ENCODE measurements at regions not wholly inside any gene's neighbourhood (a gene's known extent, or its start where the extent isn't known, plus 50 kb on each side); places are given as distances from the start of the nearest gene placed in this dataset.
A peak's percentile ranks its signal among the peaks of the same experiment; 100 is the strongest.

DNA sequence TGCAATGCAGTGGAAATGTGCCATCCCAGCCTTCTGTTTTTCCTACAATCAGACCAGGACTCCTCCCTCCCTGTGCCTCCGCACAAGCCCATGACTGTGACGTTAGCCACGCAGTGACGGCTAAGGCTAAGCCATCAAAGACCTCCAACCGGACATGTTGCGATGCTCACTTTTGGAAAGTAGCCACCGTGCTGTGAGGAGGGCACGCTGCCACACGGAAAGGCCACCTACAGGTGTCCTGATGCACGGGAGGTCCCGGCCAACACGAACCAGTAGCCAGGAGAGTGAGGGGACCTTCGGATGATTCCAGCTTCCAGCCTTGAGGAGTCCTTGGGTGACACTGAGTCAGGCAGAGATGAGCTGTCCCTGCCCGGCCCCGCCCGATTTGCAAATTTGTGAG is 53.9 kb downstream of the FOXL1 start:
- DNase-seq (ENCODE audit: low spot score), result no peak
- TF ChIP-seq, protein P1, sequence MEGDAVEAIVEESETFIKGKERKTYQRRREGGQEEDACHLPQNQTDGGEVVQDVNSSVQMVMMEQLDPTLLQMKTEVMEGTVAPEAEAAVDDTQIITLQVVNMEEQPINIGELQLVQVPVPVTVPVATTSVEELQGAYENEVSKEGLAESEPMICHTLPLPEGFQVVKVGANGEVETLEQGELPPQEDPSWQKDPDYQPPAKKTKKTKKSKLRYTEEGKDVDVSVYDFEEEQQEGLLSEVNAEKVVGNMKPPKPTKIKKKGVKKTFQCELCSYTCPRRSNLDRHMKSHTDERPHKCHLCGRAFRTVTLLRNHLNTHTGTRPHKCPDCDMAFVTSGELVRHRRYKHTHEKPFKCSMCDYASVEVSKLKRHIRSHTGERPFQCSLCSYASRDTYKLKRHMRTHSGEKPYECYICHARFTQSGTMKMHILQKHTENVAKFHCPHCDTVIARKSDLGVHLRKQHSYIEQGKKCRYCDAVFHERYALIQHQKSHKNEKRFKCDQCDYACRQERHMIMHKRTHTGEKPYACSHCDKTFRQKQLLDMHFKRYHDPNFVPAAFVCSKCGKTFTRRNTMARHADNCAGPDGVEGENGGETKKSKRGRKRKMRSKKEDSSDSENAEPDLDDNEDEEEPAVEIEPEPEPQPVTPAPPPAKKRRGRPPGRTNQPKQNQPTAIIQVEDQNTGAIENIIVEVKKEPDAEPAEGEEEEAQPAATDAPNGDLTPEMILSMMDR (conservative IDR thresholded peaks at IDR 0.05; ENCODE audit: low read depth), result no peak
- ChIA-PET CTCF (no interaction called here), POLR2A (ENCODE audit: low non-redundant PET) (no interaction called here)
- no peak overlapping the region for H3K27ac ChIP-seq

DNA sequence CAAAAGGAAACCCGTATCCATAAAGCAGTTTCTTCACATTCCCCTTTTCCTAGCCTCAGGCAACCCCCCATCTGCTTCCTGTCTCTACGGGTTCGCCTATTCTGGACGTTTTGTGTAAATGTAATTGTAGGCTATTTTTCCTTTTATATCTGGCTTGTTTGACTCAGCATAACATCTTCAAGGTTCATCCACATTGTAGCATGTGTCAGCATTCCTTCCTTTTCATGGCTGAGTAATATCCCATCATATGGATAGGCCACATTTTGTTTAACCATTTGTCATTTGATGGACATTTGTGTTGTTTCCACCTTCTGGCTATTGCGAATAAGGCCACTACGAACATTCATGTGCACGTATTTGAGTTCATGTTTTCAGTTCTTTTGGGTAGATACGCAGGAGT is 54.6 kb downstream of the FOXL1 start:
- no peak overlapping the region for H3K27ac ChIP-seq
- TF ChIP-seq, protein P1 (conservative IDR thresholded peaks at IDR 0.05; ENCODE audit: low read depth), result no peak
- DNase-seq (ENCODE audit: low spot score), result no peak
- POLR2A ChIA-PET (ENCODE audit: low non-redundant PET), result no interaction called here
- CTCF ChIA-PET, result no interaction called here

DNA sequence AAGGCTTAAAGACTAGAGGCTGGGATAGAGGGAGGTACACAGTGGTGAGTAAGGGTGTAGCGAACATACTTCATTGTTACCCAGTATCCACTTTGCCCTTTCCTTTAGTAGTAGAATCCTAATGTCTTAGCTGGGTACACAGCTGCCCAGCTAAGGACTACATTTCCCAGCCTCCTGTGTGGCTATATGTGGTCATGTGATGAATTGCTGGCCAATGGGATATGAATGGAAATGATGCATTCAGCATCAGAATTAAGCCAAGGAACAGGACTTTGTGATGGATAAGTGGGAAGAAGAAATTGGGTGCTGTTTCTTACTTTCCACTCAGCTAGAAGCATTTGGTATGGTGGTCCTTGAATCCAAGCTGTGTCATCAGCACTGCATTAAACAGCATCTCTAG is 55.9 kb downstream of the FOXL1 start:
- TF ChIP-seq, protein P1 (conservative IDR thresholded peaks at IDR 0.05; ENCODE audit: low read depth), result no peak
- peak; percentile 50 for DNase-seq (ENCODE audit: low spot score)
- CTCF ChIA-PET, result no interaction called here
- POLR2A ChIA-PET (ENCODE audit: low non-redundant PET), result no interaction called here
- no peak overlapping the region for H3K27ac ChIP-seq

DNA sequence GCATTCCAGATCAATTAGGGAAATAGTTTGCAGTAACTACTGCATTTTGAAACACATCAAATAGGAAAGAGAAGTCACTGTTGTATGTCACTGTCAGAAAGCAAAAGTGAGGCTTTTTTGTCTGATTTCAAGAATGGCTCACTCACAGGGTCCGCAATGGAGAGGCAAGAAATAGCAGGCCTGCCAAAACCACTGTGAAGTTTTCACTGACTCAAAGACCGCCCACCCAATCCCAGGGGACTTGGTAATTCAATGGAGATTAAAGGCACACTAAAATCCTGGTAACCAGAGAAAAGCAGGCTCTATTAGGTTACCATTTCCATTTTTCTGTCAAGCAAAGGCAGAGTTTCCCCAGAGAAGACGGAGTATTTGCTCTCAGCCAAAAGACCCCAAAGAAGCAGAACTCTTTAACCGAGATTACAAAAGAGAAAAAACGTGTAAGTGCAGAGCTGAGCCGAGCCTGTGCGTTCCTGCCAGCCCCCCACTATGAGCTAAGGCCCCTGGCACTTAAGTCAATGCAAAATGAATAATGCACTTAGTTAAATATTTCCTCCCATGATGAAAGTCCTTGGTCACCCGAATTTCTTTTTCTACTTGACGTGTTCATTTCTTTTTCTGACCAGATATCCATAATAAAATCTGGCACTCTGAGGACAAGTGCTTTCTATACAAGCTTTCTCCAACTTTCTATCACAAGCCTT is 57.0 kb downstream of the FOXL1 start:
- no peak overlapping the region for H3K27ac ChIP-seq
- ChIA-PET CTCF (interaction anchor here (0.7 kb wide), 1 partner anchor 120 kb away, joined by 3 read pairs; no protein-coding TSS in a partner anchor), POLR2A (ENCODE audit: low non-redundant PET) (no interaction called here)
- DNase-seq (ENCODE audit: low spot score), result no peak
- TF ChIP-seq, protein P1 (conservative IDR thresholded peaks at IDR 0.05; ENCODE audit: low read depth), result no peak

DNA sequence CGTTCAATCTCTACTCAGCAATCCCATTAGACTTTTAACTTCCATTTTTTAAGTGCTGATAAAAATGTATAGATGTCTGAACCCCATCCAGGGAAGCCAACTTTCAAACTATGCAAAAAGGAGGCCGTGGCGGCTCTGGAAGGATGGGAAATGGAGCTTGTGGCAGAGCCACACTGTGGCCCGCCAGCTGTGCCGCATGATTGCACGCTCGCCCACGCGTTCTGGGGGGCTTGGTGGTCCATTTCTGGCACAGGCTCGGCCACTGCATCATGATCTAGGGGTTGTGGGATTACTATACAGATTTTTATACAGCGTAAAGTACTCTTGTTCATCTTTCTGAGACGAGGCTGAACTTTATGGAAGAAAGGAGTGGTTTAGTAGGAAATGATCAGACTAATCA is 57.6 kb downstream of the FOXL1 start:
- H3K27ac ChIP-seq, result no peak overlapping the region
- TF ChIP-seq, protein P1 (conservative IDR thresholded peaks at IDR 0.05; ENCODE audit: low read depth), result no peak
- CTCF ChIA-PET, result interaction anchor here (0.7 kb wide), 1 partner anchor 120 kb away, joined by 3 read pairs; no protein-coding TSS in a partner anchor
- DNase-seq (ENCODE audit: low spot score), result no peak
- POLR2A ChIA-PET (ENCODE audit: low non-redundant PET), result no interaction called here

DNA sequence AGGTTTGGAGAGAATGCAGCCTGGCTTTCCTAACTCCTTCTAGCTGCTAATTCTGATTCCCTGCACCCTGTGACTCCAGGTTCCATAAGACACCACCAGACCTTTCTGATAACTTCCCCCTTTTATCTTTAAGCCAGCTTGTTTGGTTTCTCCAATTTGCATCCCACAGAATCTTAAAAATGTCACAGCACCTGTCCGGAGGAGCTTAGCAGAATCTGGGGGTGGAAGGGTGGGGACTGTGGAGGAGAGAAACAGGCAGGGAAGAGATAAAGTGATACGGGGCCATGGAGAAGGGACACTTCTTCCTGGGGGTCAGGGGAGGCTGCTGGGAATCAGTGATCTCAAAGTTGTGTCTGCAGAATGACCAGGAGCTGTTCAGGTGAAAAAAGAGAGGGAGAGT is 59.4 kb downstream of the FOXL1 start:
- no peak for DNase-seq (ENCODE audit: low spot score)
- ChIA-PET CTCF (interaction anchor here (0.6 kb wide), 1 partner anchor 1853 kb away, joined by 3 read pairs; no protein-coding TSS in a partner anchor), POLR2A (ENCODE audit: low non-redundant PET) (no interaction called here)

More for the DNA sequence above, 59.4 kb downstream of the FOXL1 start:
- no peak overlapping the region for H3K27ac ChIP-seq
- TF ChIP-seq, protein P1 (conservative IDR thresholded peaks at IDR 0.05; ENCODE audit: low read depth), result no peak

All from RWPE1 (cell line).